ENCODE measurements at regions not wholly inside any gene's neighbourhood (a gene's known extent, or its start where the extent isn't known, plus 50 kb on each side); places are given as distances from the start of the nearest gene placed in this dataset.
A peak's percentile ranks its signal among the peaks of the same experiment; 100 is the strongest.
"Not testable (repeated sequence)": the region's sequence is repeated elsewhere in the genome, so short reads cannot be mapped to it uniquely, and the experiment has no call there.

GRCh38 chr6:99802396-99803031 lies 191.5 kb downstream of the MCHR2 start:
- DNase-seq: no peak

- no peak for DNase-seq
These were observed 185.0 kb downstream of the MCHR2 start for GRCh38 chr6:99808992-99809391.

GRCh38 chr6:99810295-99810694 lies 183.7 kb downstream of the MCHR2 start:
- no peak for DNase-seq

- DNase-seq: no peak
These were observed 182.9 kb downstream of the MCHR2 start for GRCh38 chr6:99810942-99811620.

- no peak for DNase-seq
These were observed 182.4 kb downstream of the MCHR2 start for GRCh38 chr6:99811636-99812035.

- DNase-seq: no peak
These were observed 180.5 kb downstream of the MCHR2 start for GRCh38 chr6:99813565-99813964.

- no peak for DNase-seq
These were observed 179.6 kb downstream of the MCHR2 start for GRCh38 chr6:99814230-99814928.

GRCh38 chr6:99816795-99817194 lies 177.2 kb downstream of the MCHR2 start:
- DNase-seq: no peak

- no peak for DNase-seq
These were observed 175.9 kb downstream of the MCHR2 start for GRCh38 chr6:99818161-99818560.

GRCh38 chr6:99819853-99820252 lies 174.2 kb downstream of the MCHR2 start:
- DNase-seq: no peak

GRCh38 chr6:99821164-99821563 lies 172.9 kb downstream of the MCHR2 start:
- DNase-seq: no peak

GRCh38 chr6:99822741-99823512 lies 171.1 kb downstream of the MCHR2 start:
- DNase-seq: peak; percentile 74

GRCh38 chr6:99823513-99824235 lies 170.3 kb downstream of the MCHR2 start:
- DNase-seq: not testable (repeated sequence)

GRCh38 chr6:99833034-99833433 lies 161.0 kb downstream of the MCHR2 start:
- no peak for DNase-seq

- no peak for DNase-seq
These were observed 157.6 kb downstream of the MCHR2 start for GRCh38 chr6:99836471-99836870.

- no peak for DNase-seq
These were observed 155.4 kb downstream of the MCHR2 start for GRCh38 chr6:99838607-99839006.

- no peak for DNase-seq
These were observed 152.7 kb downstream of the MCHR2 start for GRCh38 chr6:99841297-99841696.

- no peak for DNase-seq
These were observed 148.0 kb downstream of the MCHR2 start for GRCh38 chr6:99846006-99846405.

- DNase-seq: no peak
These were observed 143.2 kb downstream of the MCHR2 start for GRCh38 chr6:99850841-99851240.

- DNase-seq: no peak
These were observed 142.0 kb downstream of the MCHR2 start for GRCh38 chr6:99852031-99852430.

- DNase-seq: no peak
These were observed 127.0 kb downstream of the MCHR2 start for GRCh38 chr6:99867026-99867425.

GRCh38 chr6:99868074-99868702 lies 125.8 kb downstream of the MCHR2 start:
- peak; percentile 87 for DNase-seq

Data from hematopoietic multipotent progenitor cell treated with erythropoietin and hydrocortisone succinate and interleukin-3 and kit ligand, for 6 days (in vitro differentiated cells).